ENCODE measurements at regions not wholly inside any gene's neighbourhood (a gene's known extent, or its start where the extent isn't known, plus 50 kb on each side); places are given as distances from the start of the nearest gene placed in this dataset.
"Not testable (repeated sequence)": the region's sequence is repeated elsewhere in the genome, so short reads cannot be mapped to it uniquely, and the experiment has no call there.

- TF ChIP-seq POLR2AphosphoS5 (IDR thresholded peaks at IDR 0.05; ENCODE audit: insufficient read depth, low read depth, low read length), result not testable (repeated sequence)
- TF ChIP-seq, protein P1, sequence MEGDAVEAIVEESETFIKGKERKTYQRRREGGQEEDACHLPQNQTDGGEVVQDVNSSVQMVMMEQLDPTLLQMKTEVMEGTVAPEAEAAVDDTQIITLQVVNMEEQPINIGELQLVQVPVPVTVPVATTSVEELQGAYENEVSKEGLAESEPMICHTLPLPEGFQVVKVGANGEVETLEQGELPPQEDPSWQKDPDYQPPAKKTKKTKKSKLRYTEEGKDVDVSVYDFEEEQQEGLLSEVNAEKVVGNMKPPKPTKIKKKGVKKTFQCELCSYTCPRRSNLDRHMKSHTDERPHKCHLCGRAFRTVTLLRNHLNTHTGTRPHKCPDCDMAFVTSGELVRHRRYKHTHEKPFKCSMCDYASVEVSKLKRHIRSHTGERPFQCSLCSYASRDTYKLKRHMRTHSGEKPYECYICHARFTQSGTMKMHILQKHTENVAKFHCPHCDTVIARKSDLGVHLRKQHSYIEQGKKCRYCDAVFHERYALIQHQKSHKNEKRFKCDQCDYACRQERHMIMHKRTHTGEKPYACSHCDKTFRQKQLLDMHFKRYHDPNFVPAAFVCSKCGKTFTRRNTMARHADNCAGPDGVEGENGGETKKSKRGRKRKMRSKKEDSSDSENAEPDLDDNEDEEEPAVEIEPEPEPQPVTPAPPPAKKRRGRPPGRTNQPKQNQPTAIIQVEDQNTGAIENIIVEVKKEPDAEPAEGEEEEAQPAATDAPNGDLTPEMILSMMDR (IDR thresholded peaks at IDR 0.05; ENCODE audit: extremely low read depth in 1 of 2, insufficient read depth in 1 of 2, low read depth in 1 of 2, low read length in 2 of 2), result not testable (repeated sequence)
These were observed 104.7 kb upstream of the CLEC6A start for GRCh38 chr12:8351073-8351472.

All from endothelial cell of umbilical vein (primary cell).